Ishikawa (cell line): ENCODE measurements at regions not wholly inside any gene's neighbourhood (a gene's known extent, or its start where the extent isn't known, plus 50 kb on each side); places are given as distances from the start of the nearest gene placed in this dataset.

Experiments
- CEBPB ChIP-seq: IDR thresholded peaks from 2 replicates; pipeline ENCODE4 v1.6.1; 2012
- EGR1 ChIP-seq: IDR thresholded peaks from 2 replicates; pipeline ENCODE4 v1.6.1; 2012
- EP300 ChIP-seq: IDR thresholded peaks from 2 replicates; pipeline ENCODE4 v1.6.1; 2012; ENCODE audit warnings: borderline replicate concordance
- YY1 ChIP-seq: IDR thresholded peaks from 2 replicates; pipeline ENCODE4 v1.6.1; 2012; ENCODE audit warnings: low read depth

DNA sequence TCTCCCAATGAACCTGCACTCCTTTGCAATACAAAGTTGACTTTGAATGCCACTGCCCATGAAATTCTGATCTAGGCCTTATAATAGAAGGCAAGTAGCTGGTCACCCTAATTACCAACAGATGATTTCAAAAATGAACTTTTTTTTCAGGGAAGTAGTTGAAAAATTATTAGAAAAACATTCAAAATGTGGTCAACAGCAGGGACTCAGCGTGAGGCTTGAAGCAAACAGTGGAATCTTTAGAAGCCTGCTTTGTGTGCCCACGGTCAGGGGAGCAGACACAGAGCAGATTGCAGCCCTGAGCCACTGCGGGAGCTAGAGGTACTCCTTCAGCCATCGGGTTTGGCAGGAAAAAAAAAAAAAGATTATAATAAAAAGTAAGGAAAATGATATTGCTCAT, 87.1 kb upstream of the HEY2 start:
- no peak for TF ChIP-seq EGR1
- TF ChIP-seq YY1 = no peak
- TF ChIP-seq EP300 = no peak
- TF ChIP-seq CEBPB = no peak
